ENCODE measurements at regions not wholly inside any gene's neighbourhood (a gene's known extent, or its start where the extent isn't known, plus 50 kb on each side); places are given as distances from the start of the nearest gene placed in this dataset.

DNA sequence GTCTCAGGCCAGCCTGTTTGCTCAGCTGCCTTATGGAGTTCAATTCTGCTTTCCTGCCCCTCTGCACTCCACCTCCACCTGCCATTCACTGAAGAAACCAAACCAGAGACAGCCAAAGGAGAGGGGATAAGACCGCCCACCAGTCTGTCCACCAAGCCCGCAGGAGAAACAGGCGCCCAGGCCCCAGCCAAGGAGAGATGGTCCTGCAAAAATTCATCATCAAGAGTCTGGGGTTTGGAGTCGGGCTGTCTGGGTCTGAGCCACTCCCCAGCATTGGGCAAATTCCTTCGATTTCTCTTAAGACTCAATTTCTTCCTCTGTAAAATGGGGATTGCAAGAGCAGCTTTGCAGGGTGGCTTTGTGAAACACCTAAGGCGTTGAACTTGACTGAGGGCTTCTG is 121.4 kb upstream of the RUNX3 start:
- no peaks in the 10 kb centered on the region for H3K36me3 ChIP-seq (ENCODE audit: control insufficient read depth in 2 of 3, insufficient read depth in 3 of 3, low read length in 3 of 3)
- no peak for DNase-seq
- H3K9ac ChIP-seq (ENCODE audit: low read length in 3 of 3), result no peak overlapping the region
- H3K4me3 ChIP-seq (ENCODE audit: low read length in 3 of 3), result no peak overlapping the region
- TF ChIP-seq, protein P1, sequence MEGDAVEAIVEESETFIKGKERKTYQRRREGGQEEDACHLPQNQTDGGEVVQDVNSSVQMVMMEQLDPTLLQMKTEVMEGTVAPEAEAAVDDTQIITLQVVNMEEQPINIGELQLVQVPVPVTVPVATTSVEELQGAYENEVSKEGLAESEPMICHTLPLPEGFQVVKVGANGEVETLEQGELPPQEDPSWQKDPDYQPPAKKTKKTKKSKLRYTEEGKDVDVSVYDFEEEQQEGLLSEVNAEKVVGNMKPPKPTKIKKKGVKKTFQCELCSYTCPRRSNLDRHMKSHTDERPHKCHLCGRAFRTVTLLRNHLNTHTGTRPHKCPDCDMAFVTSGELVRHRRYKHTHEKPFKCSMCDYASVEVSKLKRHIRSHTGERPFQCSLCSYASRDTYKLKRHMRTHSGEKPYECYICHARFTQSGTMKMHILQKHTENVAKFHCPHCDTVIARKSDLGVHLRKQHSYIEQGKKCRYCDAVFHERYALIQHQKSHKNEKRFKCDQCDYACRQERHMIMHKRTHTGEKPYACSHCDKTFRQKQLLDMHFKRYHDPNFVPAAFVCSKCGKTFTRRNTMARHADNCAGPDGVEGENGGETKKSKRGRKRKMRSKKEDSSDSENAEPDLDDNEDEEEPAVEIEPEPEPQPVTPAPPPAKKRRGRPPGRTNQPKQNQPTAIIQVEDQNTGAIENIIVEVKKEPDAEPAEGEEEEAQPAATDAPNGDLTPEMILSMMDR (IDR thresholded peaks at IDR 0.05; ENCODE audit: borderline replicate concordance, extremely low read depth, insufficient read depth), result no peak
- FAIRE-seq, result no peak
- H3K9me3 ChIP-seq (ENCODE audit: control insufficient read depth in 2 of 3, insufficient read depth in 1 of 3, low read length in 3 of 3), result no peaks in the 10 kb centered on the region
- intact Hi-C loops (cut with DNase I), result no loop called here
- no peak overlapping the region for H3K27ac ChIP-seq (ENCODE audit: low read depth in 2 of 2, low read length in 2 of 2)
- no peaks in the 10 kb centered on the region for H3K4me1 ChIP-seq (ENCODE audit: control insufficient read depth in 2 of 3, insufficient read depth in 2 of 3, low read depth in 1 of 3, low read length in 3 of 3)
- H3K27me3 ChIP-seq (ENCODE audit: control insufficient read depth, insufficient read depth, low read length), result no peaks in the 10 kb centered on the region

DNA sequence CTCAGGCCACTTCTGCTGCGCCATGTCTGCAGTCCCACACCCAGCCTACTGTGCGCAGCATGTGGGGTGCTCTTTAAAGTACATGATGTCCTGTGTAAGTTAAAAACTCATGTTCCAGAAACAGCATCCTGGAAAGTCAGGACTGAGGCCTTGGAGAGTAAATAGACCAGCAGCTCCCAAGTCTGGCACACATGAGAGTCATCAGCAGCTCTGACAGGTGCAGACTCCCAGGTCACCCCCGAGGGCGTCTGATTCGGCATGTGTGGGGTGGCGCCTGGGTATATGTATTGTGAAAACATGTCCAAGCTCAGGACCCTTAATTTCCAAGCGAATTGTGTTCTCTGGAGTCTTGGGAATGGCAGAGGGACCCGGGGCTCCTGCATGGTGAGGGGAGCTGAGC is 120.1 kb upstream of the RUNX3 start:
- Histone ChIP-seq H3K9me3 (ENCODE audit: control insufficient read depth in 2 of 3, insufficient read depth in 1 of 3, low read length in 3 of 3) (no peaks in the 10 kb centered on the region), H3K9ac (ENCODE audit: low read length in 3 of 3) (no peak overlapping the region), H3K36me3 (ENCODE audit: control insufficient read depth in 2 of 3, insufficient read depth in 3 of 3, low read length in 3 of 3) (no peaks in the 10 kb centered on the region), H3K4me3 (ENCODE audit: low read length in 3 of 3) (no peak overlapping the region), H3K27ac (ENCODE audit: low read depth in 2 of 2, low read length in 2 of 2) (no peak overlapping the region), H3K27me3 (ENCODE audit: control insufficient read depth, insufficient read depth, low read length) (no peaks in the 10 kb centered on the region), H3K4me1 (ENCODE audit: control insufficient read depth in 2 of 3, insufficient read depth in 2 of 3, low read depth in 1 of 3, low read length in 3 of 3) (no peaks in the 10 kb centered on the region)
- FAIRE-seq (no peak), DNase-seq (no peak)
- TF ChIP-seq, protein P1 (IDR thresholded peaks at IDR 0.05; ENCODE audit: borderline replicate concordance, extremely low read depth, insufficient read depth), result no peak
- intact Hi-C loops (cut with DNase I), result no loop called here

DNA sequence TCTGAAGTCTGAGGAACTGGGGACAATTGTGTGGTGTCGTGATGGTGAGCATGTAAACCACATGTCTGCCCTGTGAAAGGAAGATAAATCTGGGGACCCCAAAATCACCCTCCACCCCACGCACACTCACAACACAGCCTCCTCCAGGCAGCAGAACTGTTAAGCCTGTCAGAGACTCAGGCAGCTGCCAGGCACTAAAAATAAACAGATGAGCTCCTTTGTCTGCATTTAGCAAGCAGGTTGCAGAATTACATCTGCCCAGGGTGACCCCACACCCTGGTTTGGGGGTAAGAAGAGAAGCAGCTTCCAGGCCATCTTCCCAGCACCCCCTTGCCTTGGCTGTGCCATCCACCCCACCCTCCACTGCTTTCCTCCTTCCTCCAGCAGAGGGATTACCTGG is 119.1 kb upstream of the RUNX3 start:
- no peak for FAIRE-seq
- DNase-seq, result no peak
- Histone ChIP-seq H3K9me3 (ENCODE audit: control insufficient read depth in 2 of 3, insufficient read depth in 1 of 3, low read length in 3 of 3) (no peaks in the 10 kb centered on the region), H3K9ac (ENCODE audit: low read length in 3 of 3) (no peak overlapping the region), H3K4me3 (ENCODE audit: low read length in 3 of 3) (no peak overlapping the region), H3K36me3 (ENCODE audit: control insufficient read depth in 2 of 3, insufficient read depth in 3 of 3, low read length in 3 of 3) (no peaks in the 10 kb centered on the region), H3K27ac (ENCODE audit: low read depth in 2 of 2, low read length in 2 of 2) (no peak overlapping the region), H3K4me1 (ENCODE audit: control insufficient read depth in 2 of 3, insufficient read depth in 2 of 3, low read depth in 1 of 3, low read length in 3 of 3) (no peaks in the 10 kb centered on the region), H3K27me3 (ENCODE audit: control insufficient read depth, insufficient read depth, low read length) (no peaks in the 10 kb centered on the region)
- TF ChIP-seq, protein P1 (IDR thresholded peaks at IDR 0.05; ENCODE audit: borderline replicate concordance, extremely low read depth, insufficient read depth), result no peak
- intact Hi-C loops (cut with DNase I), result no loop called here

DNA sequence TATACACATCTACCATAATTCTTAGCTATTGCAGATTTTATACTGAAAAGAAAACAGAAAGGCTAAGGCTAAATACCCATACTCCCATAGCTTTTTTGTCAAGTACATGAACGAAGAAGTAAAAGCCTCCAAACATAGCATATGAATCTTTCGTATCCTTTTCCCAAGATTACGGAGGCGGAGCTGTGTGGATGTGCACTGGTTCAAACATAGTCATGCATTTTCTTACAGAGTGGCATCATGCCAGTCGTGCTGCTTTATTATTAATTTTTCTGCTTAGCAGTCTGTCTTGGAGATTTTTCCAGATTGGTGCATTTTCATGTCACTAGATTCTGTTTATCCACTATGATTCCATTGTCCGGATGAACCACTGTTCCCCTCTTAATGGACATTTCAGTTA is 118.7 kb upstream of the RUNX3 start:
- TF ChIP-seq, protein P1 (IDR thresholded peaks at IDR 0.05; ENCODE audit: borderline replicate concordance, extremely low read depth, insufficient read depth), result no peak
- no peak overlapping the region for H3K9ac ChIP-seq (ENCODE audit: low read length in 3 of 3)
- no peaks in the 10 kb centered on the region for H3K36me3 ChIP-seq (ENCODE audit: control insufficient read depth in 2 of 3, insufficient read depth in 3 of 3, low read length in 3 of 3)
- H3K27ac ChIP-seq (ENCODE audit: low read depth in 2 of 2, low read length in 2 of 2), result no peak overlapping the region
- no peak overlapping the region for H3K4me3 ChIP-seq (ENCODE audit: low read length in 3 of 3)
- intact Hi-C loops (cut with DNase I), result no loop called here
- H3K27me3 ChIP-seq (ENCODE audit: control insufficient read depth, insufficient read depth, low read length), result no peaks in the 10 kb centered on the region
- FAIRE-seq (no peak), DNase-seq (no peak)
- no peaks in the 10 kb centered on the region for H3K9me3 ChIP-seq (ENCODE audit: control insufficient read depth in 2 of 3, insufficient read depth in 1 of 3, low read length in 3 of 3)
- H3K4me1 ChIP-seq (ENCODE audit: control insufficient read depth in 2 of 3, insufficient read depth in 2 of 3, low read depth in 1 of 3, low read length in 3 of 3), result no peaks in the 10 kb centered on the region
